ENCODE measurements at regions not wholly inside any gene's neighbourhood (a gene's known extent, or its start where the extent isn't known, plus 50 kb on each side); places are given as distances from the start of the nearest gene placed in this dataset.

GRCh38 chr12:83322809-83323208 is 636.1 kb downstream of the TMTC2 start:
- no peak overlapping the region for H3K27ac ChIP-seq (ENCODE audit: low read depth, low read length)
- CTCF ChIA-PET, result no interaction called here
- TF ChIP-seq CTCF (IDR thresholded peaks at IDR 0.05; ENCODE audit: low read depth, low read length), result no peak
- POLR2A ChIA-PET, result no interaction called here
- no peaks in the 10 kb centered on the region for H3K27me3 ChIP-seq (ENCODE audit: control insufficient read depth, insufficient read depth, low read length)
- 0 out of 2 replicates have a peak, but pooled peaks cover 2% of the 10 kb centered on the region for H3K9me3 ChIP-seq (ENCODE audit: control insufficient read depth, insufficient read depth, low read length)
- no peak overlapping the region for H3K4me3 ChIP-seq (ENCODE audit: low read depth, low read length)
- DNase-seq (ENCODE audit: low read depth, low spot score), result no peak

GRCh38 chr12:83321971-83322370 is 635.3 kb downstream of the TMTC2 start:
- Histone ChIP-seq H3K27me3 (ENCODE audit: control insufficient read depth, insufficient read depth, low read length) (no peaks in the 10 kb centered on the region), H3K4me3 (ENCODE audit: low read depth, low read length) (no peak overlapping the region), H3K27ac (ENCODE audit: low read depth, low read length) (no peak overlapping the region), H3K9me3 (ENCODE audit: control insufficient read depth, insufficient read depth, low read length) (0 out of 2 replicates have a peak, but pooled peaks cover 2% of the 10 kb centered on the region)
- no peak for DNase-seq (ENCODE audit: low read depth, low spot score)
- CTCF ChIA-PET, result no interaction called here
- no peak for TF ChIP-seq CTCF (IDR thresholded peaks at IDR 0.05; ENCODE audit: low read depth, low read length)
- POLR2A ChIA-PET, result no interaction called here

- ChIA-PET CTCF (no interaction called here), POLR2A (no interaction called here)
- no peak overlapping the region for H3K27ac ChIP-seq (ENCODE audit: low read depth, low read length)
- no peak for DNase-seq (ENCODE audit: low read depth, low spot score)
- H3K9me3 ChIP-seq (ENCODE audit: control insufficient read depth, insufficient read depth, low read length), result 0 out of 2 replicates have a peak, but pooled peaks cover under 1% of the 10 kb centered on the region
- TF ChIP-seq CTCF (IDR thresholded peaks at IDR 0.05; ENCODE audit: low read depth, low read length), result no peak
- no peak overlapping the region for H3K4me3 ChIP-seq (ENCODE audit: low read depth, low read length)
- no peaks in the 10 kb centered on the region for H3K27me3 ChIP-seq (ENCODE audit: control insufficient read depth, insufficient read depth, low read length)
Observed at GRCh38 chr12:83320350-83320749, 633.6 kb downstream of the TMTC2 start.

- H3K4me3 ChIP-seq (ENCODE audit: low read depth, low read length), result no peak overlapping the region
- H3K27ac ChIP-seq (ENCODE audit: low read depth, low read length), result no peak overlapping the region
- H3K27me3 ChIP-seq (ENCODE audit: control insufficient read depth, insufficient read depth, low read length), result no peaks in the 10 kb centered on the region
- DNase-seq (ENCODE audit: low read depth, low spot score), result no peak
- CTCF ChIA-PET, result interaction anchor here (0.9 kb wide), 1 partner anchor 840 kb away, joined by 3 read pairs; no protein-coding TSS in a partner anchor
- POLR2A ChIA-PET, result no interaction called here
- TF ChIP-seq CTCF (IDR thresholded peaks at IDR 0.05; ENCODE audit: low read depth, low read length), result no peak
- no peaks in the 10 kb centered on the region for H3K9me3 ChIP-seq (ENCODE audit: control insufficient read depth, insufficient read depth, low read length)
Observed at GRCh38 chr12:83318386-83319098, 631.8 kb downstream of the TMTC2 start.

- Histone ChIP-seq H3K27ac (ENCODE audit: low read depth, low read length) (no peak overlapping the region), H3K4me3 (ENCODE audit: low read depth, low read length) (no peak overlapping the region), H3K27me3 (ENCODE audit: control insufficient read depth, insufficient read depth, low read length) (no peaks in the 10 kb centered on the region), H3K9me3 (ENCODE audit: control insufficient read depth, insufficient read depth, low read length) (no peaks in the 10 kb centered on the region)
- no peak for TF ChIP-seq CTCF (IDR thresholded peaks at IDR 0.05; ENCODE audit: low read depth, low read length)
- ChIA-PET POLR2A (no interaction called here), CTCF (no interaction called here)
- no peak for DNase-seq (ENCODE audit: low read depth, low spot score)
Observed at GRCh38 chr12:83317595-83317994, 630.9 kb downstream of the TMTC2 start.

Data from AG04450 (cell line).